MM.1S (cell line): ENCODE measurements at regions not wholly inside any gene's neighbourhood (a gene's known extent, or its start where the extent isn't known, plus 50 kb on each side); places are given as distances from the start of the nearest gene placed in this dataset.

ENCODE experiments used
- DNase-seq: peaks from one replicate; pipeline ENCODE4 v3.0.0-alpha.2; 2015
- H2AFZ ChIP-seq: fragments of 300-600 bp; sonication (generic); 2 replicates; pipeline ENCODE4 v1.6.0; 2016; ENCODE audit warnings: antibody characterized with exemption, low read length
- H3F3A ChIP-seq: fragments of 300-600 bp; sonication (generic); 2 replicates; pipeline ENCODE4 v1.6.1; 2016; ENCODE audit warnings: mild to moderate bottlenecking, antibody characterized with exemption, low read length, moderate library complexity, mixed read lengths; ENCODE audit not compliant: insufficient read depth
- H3K27ac ChIP-seq: fragments of 300-600 bp; sonication (generic); 2 replicates; pipeline ENCODE4 v1.5.1; 2016; ENCODE audit warnings: mild to moderate bottlenecking, low read length
- H3K27me3 ChIP-seq: fragments of 300-600 bp; sonication (generic); replicated peaks from 2 replicates; pipeline ENCODE4 v1.6.0; 2016; ENCODE audit warnings: low read length; ENCODE audit not compliant: insufficient read depth
- H3K36me3 ChIP-seq: fragments of 300-600 bp; sonication (generic); replicated peaks from 2 replicates; pipeline ENCODE4 v1.6.1; 2016; ENCODE audit warnings: mild to moderate bottlenecking, low read length, mixed read lengths; ENCODE audit not compliant: insufficient read depth
- H3K4me1 ChIP-seq: fragments of 300-600 bp; sonication (generic); 2 replicates; pipeline ENCODE4 v1.6.1; 2016; ENCODE audit warnings: low read length, mixed read lengths
- H3K4me2 ChIP-seq: fragments of 300-600 bp; sonication (generic); 2 replicates; pipeline ENCODE4 v1.6.0; 2016; ENCODE audit warnings: low read depth, low read length
- H3K4me3 ChIP-seq: fragments of 300-600 bp; sonication (generic); 2 replicates; pipeline ENCODE4 v1.5.1; 2016; ENCODE audit warnings: low read length, mixed read lengths
- H3K79me2 ChIP-seq: fragments of 300-600 bp; sonication (generic); 2 replicates; pipeline ENCODE4 v1.6.1; 2016; ENCODE audit warnings: mixed run types, low read length, mixed read lengths
- H3K9ac ChIP-seq: fragments of 300-600 bp; sonication (generic); 2 replicates; pipeline ENCODE4 v1.6.1; 2016; ENCODE audit warnings: low read length, mixed read lengths
- H3K9me2 ChIP-seq: fragments of 300-600 bp; sonication (generic); replicated peaks from 2 replicates; pipeline ENCODE4 v1.6.1; 2016; ENCODE audit warnings: mild to moderate bottlenecking, low read length, mixed read lengths; ENCODE audit not compliant: insufficient read depth
- H3K9me3 ChIP-seq: fragments of 300-600 bp; sonication (generic); replicated peaks from 2 replicates; pipeline ENCODE4 v1.6.1; 2016; ENCODE audit warnings: mild to moderate bottlenecking, low read length, mixed read lengths; ENCODE audit not compliant: insufficient read depth
- H4K20me1 ChIP-seq: fragments of 300-600 bp; sonication (generic); 2 replicates; pipeline ENCODE4 v1.6.1; 2016; ENCODE audit warnings: mild to moderate bottlenecking, low read length, moderate library complexity, mixed read lengths; ENCODE audit not compliant: insufficient read depth
- CTCF ChIP-seq: fragments of 300-600 bp; sonication (generic); IDR thresholded peaks from 2 replicates; pipeline ENCODE4 v1.5.1; 2016; ENCODE audit warnings: antibody characterized with exemption, low read length, mixed read lengths
- EZH2 ChIP-seq: fragments of 300-600 bp; sonication (generic); optimal IDR thresholded peaks from 2 replicates; pipeline ENCODE3; 2017; ENCODE audit warnings: low read depth, mild to moderate bottlenecking, antibody characterized with exemption, low read length, mixed read lengths
- EZH2phosphoT487 ChIP-seq: fragments of 300-600 bp; sonication (generic); IDR thresholded peaks from 2 replicates; pipeline ENCODE4 v1.6.1; 2018; ENCODE audit warnings: antibody characterized with exemption, low read length

- no peaks in the 10 kb centered on the region for H3K27me3 ChIP-seq
- no peaks in the 10 kb centered on the region for H3K9me3 ChIP-seq
- H3K36me3 ChIP-seq = no peaks in the 10 kb centered on the region
- no peak overlapping the region for H3K9ac ChIP-seq
- H2AFZ ChIP-seq = no peak overlapping the region
- no peaks in the 10 kb centered on the region for H3K4me1 ChIP-seq
- H3K79me2 ChIP-seq = no peaks in the 10 kb centered on the region
- H3F3A ChIP-seq = no peaks in the 10 kb centered on the region
- no peaks in the 10 kb centered on the region for H3K9me2 ChIP-seq
- no peaks in the 10 kb centered on the region for H4K20me1 ChIP-seq
- no peak overlapping the region for H3K4me3 ChIP-seq
- DNase-seq = no peak
- no peak overlapping the region for H3K4me2 ChIP-seq
- no peak overlapping the region for H3K27ac ChIP-seq
- no peak for TF ChIP-seq EZH2
- TF ChIP-seq EZH2phosphoT487 = no peak
Measured at GRCh38 chrX:46366381-46367207, 178.6 kb downstream of the ZNF674 start.

GRCh38 chrX:46354481-46354880, 190.7 kb downstream of the ZNF674 start:
- DNase-seq = no peak
- Histone ChIP-seq H3K27ac (no peak overlapping the region), H3K9me2 (no peaks in the 10 kb centered on the region), H2AFZ (no peak overlapping the region), H3K4me3 (no peak overlapping the region), H3K9ac (no peak overlapping the region), H3K79me2 (no peaks in the 10 kb centered on the region), H4K20me1 (no peaks in the 10 kb centered on the region), H3F3A (no peaks in the 10 kb centered on the region), H3K4me1 (no peaks in the 10 kb centered on the region), H3K9me3 (no peaks in the 10 kb centered on the region), H3K36me3 (no peaks in the 10 kb centered on the region), H3K4me2 (no peak overlapping the region), H3K27me3 (no peaks in the 10 kb centered on the region)
- TF ChIP-seq EZH2 (no peak), CTCF (no peak), EZH2phosphoT487 (no peak)

GRCh38 chrX:46341767-46342322, 203.4 kb downstream of the ZNF674 start:
- Histone ChIP-seq H3K27ac (no peak overlapping the region), H3K9me3 (no peaks in the 10 kb centered on the region), H3F3A (no peaks in the 10 kb centered on the region), H4K20me1 (no peaks in the 10 kb centered on the region), H3K9ac (no peak overlapping the region), H3K4me1 (no peaks in the 10 kb centered on the region), H3K27me3 (no peaks in the 10 kb centered on the region), H3K79me2 (no peaks in the 10 kb centered on the region), H3K4me3 (no peak overlapping the region), H3K4me2 (no peak overlapping the region), H3K36me3 (no peaks in the 10 kb centered on the region), H3K9me2 (no peaks in the 10 kb centered on the region), H2AFZ (no peak overlapping the region)
- DNase-seq = no peak
- no peak for TF ChIP-seq EZH2
- no peak for TF ChIP-seq CTCF
- TF ChIP-seq EZH2phosphoT487 = no peak

- no peak overlapping the region for H3K27ac ChIP-seq
- H3K9ac ChIP-seq = no peak overlapping the region
- no peak overlapping the region for H3K4me3 ChIP-seq
- no peaks in the 10 kb centered on the region for H3K9me3 ChIP-seq
- H3K27me3 ChIP-seq = no peaks in the 10 kb centered on the region
- H3K36me3 ChIP-seq = no peaks in the 10 kb centered on the region
- no peak overlapping the region for H2AFZ ChIP-seq
- no peaks in the 10 kb centered on the region for H3K9me2 ChIP-seq
- H3K4me1 ChIP-seq = no peaks in the 10 kb centered on the region
- no peaks in the 10 kb centered on the region for H3F3A ChIP-seq
- no peaks in the 10 kb centered on the region for H4K20me1 ChIP-seq
- DNase-seq = no peak
- TF ChIP-seq EZH2phosphoT487 = no peak
- no peak for TF ChIP-seq CTCF
- no peak for TF ChIP-seq EZH2
- H3K79me2 ChIP-seq = no peaks in the 10 kb centered on the region
- no peak overlapping the region for H3K4me2 ChIP-seq
Measured at GRCh38 chrX:46340696-46341095, 204.5 kb downstream of the ZNF674 start.
